Dermis blood vessel endothelial cell (primary cell): ENCODE measurements at regions not wholly inside any gene's neighbourhood (a gene's known extent, or its start where the extent isn't known, plus 50 kb on each side); places are given as distances from the start of the nearest gene placed in this dataset.

Source experiments
- DNase-seq: peaks from one replicate; pipeline ENCODE4 v3.0.0; 2010

- DNase-seq: no peak
Observed at GRCh38 chr7:118580743-118581382, 356.4 kb downstream of the ANKRD7 start.

GRCh38 chr7:118583641-118584040, 359.1 kb downstream of the ANKRD7 start:
- no peak for DNase-seq

GRCh38 chr7:118586248-118586647, 361.7 kb downstream of the ANKRD7 start:
- DNase-seq: no peak

GRCh38 chr7:118590107-118590506, 365.6 kb downstream of the ANKRD7 start:
- no peak for DNase-seq

- no peak for DNase-seq
Observed at GRCh38 chr7:118602090-118602489, 377.6 kb downstream of the ANKRD7 start.

GRCh38 chr7:118606602-118607001, 382.1 kb downstream of the ANKRD7 start:
- DNase-seq: no peak

- no peak for DNase-seq
Observed at GRCh38 chr7:118609207-118609606, 384.7 kb downstream of the ANKRD7 start.

- no peak for DNase-seq
Observed at GRCh38 chr7:118615681-118616080, 391.2 kb downstream of the ANKRD7 start.

- no peak for DNase-seq
Observed at GRCh38 chr7:118621810-118622360, 397.4 kb downstream of the ANKRD7 start.

GRCh38 chr7:118626739-118627138, 402.2 kb downstream of the ANKRD7 start:
- DNase-seq: no peak

GRCh38 chr7:118627467-118627866, 403.0 kb downstream of the ANKRD7 start:
- DNase-seq: no peak

- no peak for DNase-seq
Observed at GRCh38 chr7:118629898-118630438, 405.5 kb downstream of the ANKRD7 start.

GRCh38 chr7:118642396-118642795, 417.9 kb downstream of the ANKRD7 start:
- no peak for DNase-seq

GRCh38 chr7:118644346-118644745, 419.8 kb downstream of the ANKRD7 start:
- no peak for DNase-seq

GRCh38 chr7:118648002-118648401, 423.5 kb downstream of the ANKRD7 start:
- DNase-seq: no peak

GRCh38 chr7:118657391-118658005, 433.0 kb downstream of the ANKRD7 start:
- DNase-seq: no peak

- DNase-seq: no peak
Observed at GRCh38 chr7:118662266-118662665, 437.8 kb downstream of the ANKRD7 start.

GRCh38 chr7:118664498-118664897, 440.0 kb downstream of the ANKRD7 start:
- no peak for DNase-seq

- no peak for DNase-seq
Observed at GRCh38 chr7:118671149-118671548, 446.6 kb downstream of the ANKRD7 start.

- DNase-seq: no peak
Observed at GRCh38 chr7:118684796-118685195, 460.3 kb downstream of the ANKRD7 start.

- DNase-seq: no peak
Observed at GRCh38 chr7:118689403-118689802, 464.9 kb downstream of the ANKRD7 start.

- DNase-seq: no peak
Observed at GRCh38 chr7:118696879-118697278, 472.4 kb downstream of the ANKRD7 start.

GRCh38 chr7:118699222-118699621, 474.7 kb downstream of the ANKRD7 start:
- no peak for DNase-seq

GRCh38 chr7:118708741-118709140, 484.2 kb downstream of the ANKRD7 start:
- no peak for DNase-seq
